ENCODE measurements at regions not wholly inside any gene's neighbourhood (a gene's known extent, or its start where the extent isn't known, plus 50 kb on each side); places are given as distances from the start of the nearest gene placed in this dataset.

DNA sequence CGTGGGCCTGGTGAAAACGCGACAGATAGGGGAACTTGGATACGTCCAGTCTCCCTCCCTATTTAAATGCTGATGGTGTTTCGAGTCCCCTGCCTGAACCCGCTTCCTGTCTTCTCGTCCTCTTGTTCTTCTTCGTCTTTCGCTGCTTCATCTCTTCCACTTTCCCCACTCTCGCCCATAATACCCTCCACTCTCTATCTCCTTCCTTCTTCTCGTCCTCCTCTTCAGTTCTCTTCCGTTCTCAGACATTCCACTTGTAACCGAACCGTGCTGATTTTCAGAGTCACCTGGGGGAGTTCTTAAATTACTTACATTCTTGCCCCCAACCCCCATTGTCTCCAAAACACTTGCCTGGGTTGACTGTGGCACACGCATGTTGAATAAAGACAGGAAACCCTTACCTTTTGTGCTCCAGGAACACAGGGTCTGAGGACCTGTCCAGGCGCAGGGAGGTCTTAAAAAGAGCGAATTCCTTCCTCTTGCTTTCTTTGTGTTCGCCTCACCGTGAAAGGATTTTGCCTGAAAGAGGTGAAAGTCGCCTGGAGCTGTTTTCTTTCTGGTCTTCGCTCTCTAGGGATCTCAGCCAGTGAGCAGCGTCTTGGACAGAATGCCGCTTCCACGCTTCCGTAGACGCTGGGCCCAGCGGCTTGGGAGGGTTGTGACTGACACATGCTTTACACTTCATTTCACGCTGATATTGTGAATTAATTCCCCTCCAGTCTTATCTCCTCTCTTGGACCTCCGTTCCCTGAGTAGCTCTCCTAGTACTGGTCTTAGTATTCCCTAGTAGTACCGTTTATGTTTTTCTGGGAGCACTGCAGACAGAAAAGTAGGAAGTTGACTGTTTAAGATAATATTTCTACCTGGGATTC is 184.0 kb downstream of the GPX5 start:
- ChIA-PET POLR2A (ENCODE audit: low non-redundant PET) (no interaction called here), CTCF (no interaction called here)
- Histone ChIP-seq H3K9me3 (ENCODE audit: low read depth, low read length, poor library complexity, severe bottlenecking) (peaks cover 20% of the 10 kb centered on the region), H3K4me1 (ENCODE audit: insufficient read depth, low read length, poor library complexity, severe bottlenecking) (no peaks in the 10 kb centered on the region), H3K27ac (ENCODE audit: low read depth, low read length, poor library complexity, severe bottlenecking) (no peak overlapping the region), H3K36me3 (ENCODE audit: insufficient read depth, low read length, poor library complexity, severe bottlenecking) (no peaks in the 10 kb centered on the region), H3K4me3 (ENCODE audit: low read depth, low read length, poor library complexity, severe bottlenecking) (peak overlapping the region; percentile 37), H3K27me3 (replicated peaks; ENCODE audit: insufficient read depth, low read depth, low read length, poor library complexity) (no peaks in the 10 kb centered on the region)
- TF ChIP-seq, protein P1, sequence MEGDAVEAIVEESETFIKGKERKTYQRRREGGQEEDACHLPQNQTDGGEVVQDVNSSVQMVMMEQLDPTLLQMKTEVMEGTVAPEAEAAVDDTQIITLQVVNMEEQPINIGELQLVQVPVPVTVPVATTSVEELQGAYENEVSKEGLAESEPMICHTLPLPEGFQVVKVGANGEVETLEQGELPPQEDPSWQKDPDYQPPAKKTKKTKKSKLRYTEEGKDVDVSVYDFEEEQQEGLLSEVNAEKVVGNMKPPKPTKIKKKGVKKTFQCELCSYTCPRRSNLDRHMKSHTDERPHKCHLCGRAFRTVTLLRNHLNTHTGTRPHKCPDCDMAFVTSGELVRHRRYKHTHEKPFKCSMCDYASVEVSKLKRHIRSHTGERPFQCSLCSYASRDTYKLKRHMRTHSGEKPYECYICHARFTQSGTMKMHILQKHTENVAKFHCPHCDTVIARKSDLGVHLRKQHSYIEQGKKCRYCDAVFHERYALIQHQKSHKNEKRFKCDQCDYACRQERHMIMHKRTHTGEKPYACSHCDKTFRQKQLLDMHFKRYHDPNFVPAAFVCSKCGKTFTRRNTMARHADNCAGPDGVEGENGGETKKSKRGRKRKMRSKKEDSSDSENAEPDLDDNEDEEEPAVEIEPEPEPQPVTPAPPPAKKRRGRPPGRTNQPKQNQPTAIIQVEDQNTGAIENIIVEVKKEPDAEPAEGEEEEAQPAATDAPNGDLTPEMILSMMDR (conservative IDR thresholded peaks at IDR 0.05; ENCODE audit: low read depth, low read length): no peak
- TF ChIP-seq EZH2 (IDR thresholded peaks at IDR 0.05; ENCODE audit: borderline replicate concordance, low read depth, low read length, poor library complexity, severe bottlenecking): no peak
- BruUV-seq (replicated peaks): no TSS peak
- intact Hi-C loops (cut with micrococcal nuclease; ENCODE audit: unreplicated experiment): no loop called here
- peak; percentile 55 for DNase-seq (ENCODE audit: low spot score)

DNA sequence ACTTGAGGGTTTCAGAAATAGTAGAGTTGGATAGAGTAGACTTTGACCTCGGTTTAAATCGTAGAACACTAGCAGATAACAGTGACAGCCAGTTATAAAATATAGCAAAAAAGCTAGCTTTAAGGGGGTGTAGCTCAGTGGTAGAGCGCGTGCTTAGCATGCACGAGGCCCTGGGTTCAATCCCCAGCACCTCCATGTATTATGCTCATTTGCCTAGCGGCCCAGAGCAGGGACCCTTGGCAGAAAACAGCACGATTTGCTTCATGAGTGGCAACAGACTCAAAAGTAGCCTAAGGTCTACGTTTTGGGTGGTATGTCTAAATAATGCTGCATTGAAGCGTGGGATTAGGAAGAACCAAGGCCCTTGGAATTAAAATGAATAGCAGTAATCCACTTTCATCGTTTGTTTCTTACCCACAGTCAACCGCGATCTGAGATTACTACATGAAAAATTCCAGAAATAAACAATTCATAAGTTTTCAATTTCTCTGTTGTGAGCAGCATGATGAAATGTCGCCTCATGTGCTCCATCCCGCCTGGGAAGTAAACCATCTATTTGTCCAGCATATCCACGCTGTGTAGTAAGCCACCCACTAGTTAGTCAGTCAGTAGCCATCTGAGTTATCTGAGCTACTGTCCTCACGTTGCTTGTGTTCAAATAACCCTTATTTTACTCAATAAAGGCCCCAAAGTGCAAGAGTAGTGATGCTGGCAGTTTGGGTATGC is 184.9 kb downstream of the GPX5 start:
- CTCF ChIA-PET: no interaction called here
- H3K4me3 ChIP-seq (ENCODE audit: low read depth, low read length, poor library complexity, severe bottlenecking): peak overlapping the region; percentile 37
- BruUV-seq (replicated peaks): no TSS peak

DNA sequence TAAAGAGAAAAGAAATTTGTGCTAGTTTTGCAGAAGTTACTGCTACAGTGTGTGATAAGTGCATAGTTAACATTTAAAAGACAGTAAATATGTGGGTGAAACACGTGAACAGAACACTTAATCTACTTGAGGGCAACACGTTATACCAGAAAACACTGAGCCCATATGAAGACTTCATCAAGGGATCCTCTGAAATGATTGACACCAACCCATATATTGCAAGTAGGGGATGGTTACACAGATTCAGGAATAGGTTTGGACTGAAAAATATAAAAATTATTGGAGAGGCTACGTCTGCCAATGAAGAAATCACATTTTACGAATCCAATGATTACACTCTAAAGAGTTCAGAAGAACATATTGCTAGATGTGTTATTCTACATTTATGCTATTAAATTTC is 185.6 kb downstream of the GPX5 start:
- TF ChIP-seq, protein P1 (conservative IDR thresholded peaks at IDR 0.05; ENCODE audit: low read depth, low read length): no peak
- no peak for TF ChIP-seq EZH2 (IDR thresholded peaks at IDR 0.05; ENCODE audit: borderline replicate concordance, low read depth, low read length, poor library complexity, severe bottlenecking)
- Histone ChIP-seq H3K27ac (ENCODE audit: low read depth, low read length, poor library complexity, severe bottlenecking) (no peak overlapping the region), H3K9me3 (ENCODE audit: low read depth, low read length, poor library complexity, severe bottlenecking) (peaks cover 20% of the 10 kb centered on the region), H3K4me3 (ENCODE audit: low read depth, low read length, poor library complexity, severe bottlenecking) (no peak overlapping the region), H3K36me3 (ENCODE audit: insufficient read depth, low read length, poor library complexity, severe bottlenecking) (no peaks in the 10 kb centered on the region), H3K27me3 (replicated peaks; ENCODE audit: insufficient read depth, low read depth, low read length, poor library complexity) (no peaks in the 10 kb centered on the region), H3K4me1 (ENCODE audit: insufficient read depth, low read length, poor library complexity, severe bottlenecking) (no peaks in the 10 kb centered on the region)
- no TSS peak for BruUV-seq (replicated peaks)
- intact Hi-C loops (cut with micrococcal nuclease; ENCODE audit: unreplicated experiment): no loop called here
- POLR2A ChIA-PET (ENCODE audit: low non-redundant PET): no interaction called here
- DNase-seq (ENCODE audit: low spot score): no peak
- CTCF ChIA-PET: no interaction called here

More for the DNA sequence above, 184.9 kb downstream of the GPX5 start:
- DNase-seq (ENCODE audit: low spot score): peak; percentile 80
- no peaks in the 10 kb centered on the region for H3K4me1 ChIP-seq (ENCODE audit: insufficient read depth, low read length, poor library complexity, severe bottlenecking)
- H3K9me3 ChIP-seq (ENCODE audit: low read depth, low read length, poor library complexity, severe bottlenecking): peaks cover 20% of the 10 kb centered on the region
- no peak for TF ChIP-seq EZH2 (IDR thresholded peaks at IDR 0.05; ENCODE audit: borderline replicate concordance, low read depth, low read length, poor library complexity, severe bottlenecking)
- TF ChIP-seq, protein P1 (conservative IDR thresholded peaks at IDR 0.05; ENCODE audit: low read depth, low read length): no peak
- no peak overlapping the region for H3K27ac ChIP-seq (ENCODE audit: low read depth, low read length, poor library complexity, severe bottlenecking)
- intact Hi-C loops (cut with micrococcal nuclease; ENCODE audit: unreplicated experiment): no loop called here
- POLR2A ChIA-PET (ENCODE audit: low non-redundant PET): no interaction called here
- H3K36me3 ChIP-seq (ENCODE audit: insufficient read depth, low read length, poor library complexity, severe bottlenecking): no peaks in the 10 kb centered on the region
- no peaks in the 10 kb centered on the region for H3K27me3 ChIP-seq (replicated peaks; ENCODE audit: insufficient read depth, low read depth, low read length, poor library complexity)
